GM18520 (cell line): ENCODE measurements at regions not wholly inside any gene's neighbourhood (a gene's known extent, or its start where the extent isn't known, plus 50 kb on each side); places are given as distances from the start of the nearest gene placed in this dataset.

Experiments
- ATAC-seq: cut with Tn5 transposase; IDR thresholded peaks from one replicate; pipeline ENCODE4 v1.9.1; 2021; ENCODE audit not compliant: unreplicated experiment

GRCh38 chr5:118692811-118693342 lies 295.5 kb downstream of the DTWD2 start:
- ATAC-seq = no peak

DNA sequence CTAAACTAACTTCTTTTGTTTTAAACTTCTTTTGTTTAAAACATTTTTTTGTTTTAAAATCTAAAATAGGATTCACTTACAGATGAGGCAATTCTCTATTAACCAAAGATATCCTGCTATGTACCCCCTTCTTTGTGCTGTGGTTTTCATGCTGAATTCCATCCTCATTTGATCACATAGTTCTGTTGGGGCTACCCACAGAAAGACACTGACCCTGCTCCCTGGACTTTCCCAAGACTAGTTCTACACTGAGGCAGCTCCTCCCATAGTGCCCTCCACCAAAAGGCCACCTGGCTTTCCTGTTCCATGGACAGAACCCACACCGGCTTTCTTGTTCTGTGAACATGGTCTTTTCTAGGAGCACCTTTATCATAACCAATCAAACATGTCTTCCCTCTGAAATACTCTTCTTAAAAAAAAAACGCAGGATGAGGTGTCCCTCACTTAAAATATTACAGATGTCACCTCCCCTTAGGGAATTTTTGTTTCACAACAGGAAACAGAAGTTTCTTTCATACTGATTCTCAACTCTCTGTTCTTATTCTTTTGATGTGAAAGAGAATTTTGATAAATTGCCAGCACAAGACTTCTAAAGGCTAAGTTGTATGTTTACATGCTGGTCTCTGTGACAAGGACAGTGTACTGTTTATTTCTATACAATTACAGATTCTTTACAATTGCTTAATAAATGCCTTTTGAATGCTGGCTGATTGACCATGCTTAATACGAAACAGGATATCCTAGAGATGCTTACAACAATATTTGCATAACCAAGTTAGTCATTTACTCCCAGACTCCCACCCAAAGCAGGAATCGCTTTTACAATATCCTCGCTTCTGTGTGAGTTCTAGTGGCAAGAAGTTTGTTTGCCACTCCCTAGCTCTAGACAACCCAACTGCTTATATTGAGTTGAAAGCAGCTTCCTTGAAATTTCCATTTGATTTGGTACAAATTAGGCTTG lies 300.4 kb downstream of the DTWD2 start:
- ATAC-seq = no peak

GRCh38 chr5:118687100-118687499 lies 301.2 kb downstream of the DTWD2 start:
- ATAC-seq = no peak

- no peak for ATAC-seq
Measured at GRCh38 chr5:118681655-118682054, 306.7 kb downstream of the DTWD2 start.

GRCh38 chr5:118679264-118679940 lies 308.9 kb downstream of the DTWD2 start:
- no peak for ATAC-seq

DNA sequence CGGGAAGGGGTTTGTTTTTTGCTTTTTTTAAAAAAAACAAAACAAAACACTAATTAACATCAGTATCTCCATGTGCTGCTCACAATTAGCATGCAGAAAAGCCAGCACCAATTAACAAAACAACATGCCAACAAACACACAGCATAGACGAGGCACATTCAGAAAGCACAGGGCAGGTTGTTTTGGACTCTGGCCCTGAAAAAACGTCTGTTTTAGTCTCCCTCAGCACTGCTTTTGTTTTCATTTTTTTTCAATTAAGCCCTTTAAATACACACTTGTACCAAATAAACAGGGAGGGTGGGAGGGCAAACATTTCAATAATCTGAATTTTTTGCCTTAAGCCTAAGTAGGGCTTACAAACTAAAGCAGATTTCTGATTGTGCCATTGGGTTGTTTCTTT lies 309.6 kb downstream of the DTWD2 start:
- no peak for ATAC-seq

DNA sequence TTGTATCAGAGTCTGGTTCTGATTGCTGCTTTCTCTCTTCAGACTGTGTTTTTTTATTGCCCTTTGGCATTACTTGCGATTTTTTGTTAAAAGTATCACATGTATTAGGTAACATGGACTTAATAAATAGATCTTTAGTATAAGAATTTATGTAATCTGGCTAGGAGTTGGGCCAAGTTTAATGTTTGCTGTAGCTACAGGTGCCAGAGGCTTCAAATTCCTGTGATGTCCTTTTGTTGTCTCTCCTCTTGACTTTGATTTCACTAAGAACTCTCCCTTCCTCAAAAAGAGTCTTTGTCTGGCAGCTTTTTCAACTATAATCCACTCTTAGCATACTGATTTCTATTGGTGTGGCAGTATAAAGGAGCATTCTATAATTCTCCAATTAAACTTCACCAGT lies 313.1 kb downstream of the DTWD2 start:
- ATAC-seq = no peak

GRCh38 chr5:118657576-118657975 lies 330.8 kb downstream of the DTWD2 start:
- ATAC-seq = no peak

DNA sequence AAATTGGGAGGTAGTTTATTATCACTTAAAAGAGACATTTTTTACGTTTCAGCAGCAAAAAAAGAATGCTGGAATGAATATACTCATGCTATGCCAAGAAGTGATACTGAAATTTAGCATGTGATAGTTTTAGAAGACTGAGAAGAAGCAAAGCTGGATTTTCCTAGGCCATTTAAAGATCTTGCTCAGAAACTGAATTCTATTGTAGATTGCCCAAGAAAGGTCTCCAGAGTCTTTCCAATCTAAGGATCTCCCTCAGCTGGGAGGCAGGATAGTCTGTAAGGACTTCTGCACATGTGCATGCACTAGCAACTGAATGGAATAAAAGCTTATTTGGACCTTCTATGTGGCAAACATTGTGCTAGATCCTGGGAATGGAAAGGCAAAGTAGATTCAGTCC lies 334.5 kb downstream of the DTWD2 start:
- no peak for ATAC-seq

- ATAC-seq = no peak
Measured at GRCh38 chr5:118653183-118653582, 335.2 kb downstream of the DTWD2 start.

- no peak for ATAC-seq
Measured at GRCh38 chr5:118651002-118651401, 337.3 kb downstream of the DTWD2 start.

DNA sequence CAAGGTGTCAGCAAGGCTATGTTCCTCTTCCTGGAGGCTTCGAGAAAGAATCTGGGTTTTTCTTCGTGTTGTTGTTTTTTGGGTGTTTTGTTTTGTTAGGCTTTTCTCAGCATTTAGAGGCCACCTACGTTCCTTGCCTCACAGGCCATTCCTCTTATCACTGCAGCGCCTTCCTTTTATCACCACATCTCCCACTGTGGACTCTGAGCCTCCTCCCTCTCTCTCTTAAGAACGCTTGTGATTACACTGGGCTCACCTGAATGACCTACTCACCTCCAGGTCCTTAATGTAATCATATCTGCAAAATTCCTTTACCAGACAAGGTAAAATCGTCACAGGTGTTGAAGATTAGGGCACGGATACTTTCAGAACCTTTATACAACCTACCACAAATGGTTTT lies 340.8 kb downstream of the DTWD2 start:
- ATAC-seq = no peak

GRCh38 chr5:118646917-118647316 lies 341.4 kb downstream of the DTWD2 start:
- no peak for ATAC-seq

DNA sequence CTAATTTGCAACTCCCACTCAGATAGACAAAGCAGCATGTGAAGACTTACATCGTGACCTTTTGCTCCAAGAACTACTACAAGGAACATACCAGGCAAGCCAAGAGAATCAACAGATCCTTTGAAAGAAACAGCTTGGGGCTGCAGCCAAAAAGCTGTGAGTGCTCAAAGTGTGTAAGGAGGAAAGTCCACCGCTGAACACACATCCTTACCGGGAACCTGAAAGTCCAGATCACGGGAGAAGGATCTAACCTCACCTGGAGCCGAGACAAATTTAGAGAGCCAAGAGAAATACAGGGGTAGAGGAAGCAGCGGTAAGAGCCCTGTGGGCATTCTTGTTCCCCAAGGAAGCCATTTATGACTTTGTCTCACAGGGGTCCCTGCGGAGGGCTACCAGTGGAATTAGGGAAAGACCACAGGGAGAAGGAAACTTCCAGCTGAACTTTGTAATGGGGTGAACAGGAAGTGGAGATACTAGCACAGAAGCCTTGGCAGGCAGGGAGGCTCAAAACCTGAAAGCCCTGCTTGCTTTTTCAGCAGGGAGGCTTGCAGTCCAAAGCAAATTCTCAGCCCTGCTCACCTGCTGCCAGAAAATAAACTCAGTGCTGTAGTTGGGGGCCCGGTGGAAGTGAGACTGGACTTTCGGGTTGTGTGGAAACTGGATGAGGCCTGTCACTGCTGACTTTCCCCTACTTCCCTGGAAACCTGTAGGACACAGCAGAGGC lies 350.2 kb downstream of the DTWD2 start:
- no peak for ATAC-seq

GRCh38 chr5:118628660-118629354 lies 359.5 kb downstream of the DTWD2 start:
- ATAC-seq = no peak

DNA sequence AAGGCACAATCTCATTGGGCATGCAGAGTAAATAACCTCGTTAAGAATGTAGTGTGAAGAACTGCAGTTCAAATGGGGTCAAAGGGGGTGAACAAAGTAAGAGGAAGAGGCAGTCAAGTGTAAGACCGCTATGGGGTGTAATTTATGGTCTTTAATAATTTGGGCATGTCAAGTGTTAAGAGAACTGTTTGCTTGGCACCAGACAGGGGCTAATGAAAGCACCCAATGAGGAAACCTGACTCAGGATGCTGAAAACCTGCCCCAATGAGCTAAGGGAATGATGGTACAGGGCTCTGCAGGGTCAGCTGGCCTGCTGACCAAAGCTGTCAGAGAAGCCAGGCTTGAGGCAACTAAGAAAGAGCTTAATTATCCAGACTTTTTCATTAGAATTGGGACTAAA lies 368.1 kb downstream of the DTWD2 start:
- ATAC-seq = no peak

DNA sequence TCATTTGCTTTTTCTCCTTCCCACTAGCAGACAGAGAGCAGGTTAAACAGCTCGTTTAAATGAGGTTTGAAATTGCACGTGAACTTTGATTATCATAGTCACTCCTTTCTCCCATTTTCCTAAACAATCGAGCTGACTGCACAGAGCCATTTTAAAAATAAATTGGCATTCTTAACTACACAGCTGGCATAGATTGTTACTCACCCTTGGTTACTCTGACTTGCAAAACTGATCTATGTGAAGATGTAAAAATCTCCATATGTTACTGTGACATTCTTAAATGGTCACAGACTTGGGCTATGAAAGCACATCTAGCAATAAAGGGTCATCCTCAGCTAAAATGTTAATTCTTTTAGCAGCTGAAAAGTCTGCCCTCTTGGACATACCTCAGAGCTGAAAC lies 368.5 kb downstream of the DTWD2 start:
- no peak for ATAC-seq

GRCh38 chr5:118616281-118616680 lies 372.1 kb downstream of the DTWD2 start:
- ATAC-seq = peak; percentile 52

GRCh38 chr5:118614731-118615456 lies 373.5 kb downstream of the DTWD2 start:
- no peak for ATAC-seq

- no peak for ATAC-seq
Measured at GRCh38 chr5:118611332-118611945, 376.9 kb downstream of the DTWD2 start.
